HG03571 (cell line): ENCODE measurements at regions not wholly inside any gene's neighbourhood (a gene's known extent, or its start where the extent isn't known, plus 50 kb on each side); places are given as distances from the start of the nearest gene placed in this dataset.
"Not testable (repeated sequence)": the region's sequence is repeated elsewhere in the genome, so short reads cannot be mapped to it uniquely, and the experiment has no call there.

Source experiments
- ATAC-seq: cut with Tn5 transposase; IDR thresholded peaks from one replicate; pipeline ENCODE4 v1.9.1; 2021; ENCODE audit not compliant: unreplicated experiment

DNA sequence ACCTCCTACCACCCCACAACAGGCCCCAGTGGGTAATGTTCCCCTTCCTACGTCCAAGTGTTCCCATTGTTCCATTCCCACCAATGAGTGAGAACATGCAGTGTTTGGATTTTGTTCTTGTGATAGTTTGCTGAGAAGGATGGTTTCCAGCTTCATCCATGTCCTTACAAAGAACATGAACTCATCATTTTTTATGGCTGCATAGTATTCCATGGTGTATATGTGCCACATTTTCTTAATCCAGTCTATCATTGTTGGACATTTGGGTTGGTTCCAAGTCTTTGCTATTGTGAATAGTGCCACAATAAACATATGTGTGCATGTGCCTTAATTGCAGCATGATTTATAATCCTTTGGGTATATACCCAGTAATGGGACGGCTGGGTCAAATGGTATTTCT, 81.6 kb downstream of the P2RY10 start:
- not testable (repeated sequence) for ATAC-seq

DNA sequence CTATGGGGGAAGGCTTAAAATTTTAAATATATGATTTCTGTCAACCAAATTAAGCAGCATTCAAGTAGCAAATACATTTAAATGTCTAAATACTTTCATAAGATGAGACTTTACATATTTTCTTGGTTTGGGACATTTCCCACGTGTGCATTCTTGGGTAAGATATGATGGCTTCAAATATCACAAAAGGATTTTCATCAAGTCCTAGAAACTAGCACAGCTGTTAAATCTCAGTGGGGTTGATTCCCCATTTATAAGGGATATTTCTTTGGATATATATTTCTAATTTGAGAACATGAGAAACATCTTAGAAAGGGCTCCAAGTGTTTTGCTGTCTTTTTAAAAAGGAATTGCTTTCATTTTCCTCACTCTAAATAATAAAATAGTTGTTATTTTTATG, 90.2 kb downstream of the P2RY10 start:
- no peak for ATAC-seq

DNA sequence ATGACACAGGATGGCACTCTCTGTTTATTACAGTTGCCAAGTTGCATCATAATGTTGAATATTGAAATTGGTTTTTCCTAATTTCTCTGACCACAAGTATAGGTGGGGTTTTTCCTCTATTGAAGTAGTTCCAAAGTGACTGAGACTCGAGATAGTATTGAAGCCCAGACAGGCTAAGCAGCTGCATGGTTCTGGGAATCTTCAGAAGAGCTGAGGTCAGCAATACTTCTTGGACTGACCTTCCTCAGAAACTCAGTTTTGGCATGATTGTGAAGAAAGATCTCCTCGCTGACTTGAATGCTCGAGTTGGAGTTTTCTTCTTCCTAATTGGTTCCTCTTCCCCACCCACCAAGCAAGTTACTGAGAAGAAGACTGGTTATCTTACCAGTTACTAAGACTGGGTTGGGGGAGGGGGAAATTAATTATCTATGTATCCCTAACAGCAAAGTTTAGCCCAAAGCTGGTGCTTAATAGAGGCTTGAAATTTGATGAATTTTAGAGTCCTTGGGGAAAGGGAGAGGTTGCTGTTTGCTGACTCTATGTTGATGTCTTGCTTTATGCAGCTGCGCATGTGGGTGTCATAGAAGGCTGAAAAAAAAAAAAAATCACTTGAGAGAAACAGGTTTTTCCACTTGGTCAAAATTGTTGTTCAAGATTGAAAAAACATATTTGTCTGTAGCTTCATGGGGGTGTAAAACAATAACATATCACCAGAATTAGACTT, 91.1 kb downstream of the P2RY10 start:
- ATAC-seq = no peak

DNA sequence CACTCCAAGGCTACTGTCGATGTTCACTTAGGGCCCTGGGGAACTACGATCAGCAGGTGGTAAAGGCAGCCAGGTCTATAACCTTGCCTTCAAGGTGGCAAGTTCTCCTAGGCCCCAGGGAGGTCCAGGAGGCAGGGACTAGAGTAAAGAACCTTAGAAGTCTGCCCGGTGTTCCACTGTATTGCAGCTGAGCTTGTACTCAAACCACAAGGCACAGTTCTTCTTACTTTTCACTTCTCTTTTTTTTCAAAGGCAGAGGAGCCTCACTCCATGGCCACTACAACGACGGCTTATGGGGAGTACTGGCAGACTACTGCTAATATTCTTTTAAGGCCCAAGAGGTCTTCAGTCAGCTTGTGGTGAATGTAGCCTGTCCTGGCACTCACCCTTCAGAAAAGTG, 78.8 kb upstream of the GPR174 start:
- ATAC-seq = peak; percentile 84

DNA sequence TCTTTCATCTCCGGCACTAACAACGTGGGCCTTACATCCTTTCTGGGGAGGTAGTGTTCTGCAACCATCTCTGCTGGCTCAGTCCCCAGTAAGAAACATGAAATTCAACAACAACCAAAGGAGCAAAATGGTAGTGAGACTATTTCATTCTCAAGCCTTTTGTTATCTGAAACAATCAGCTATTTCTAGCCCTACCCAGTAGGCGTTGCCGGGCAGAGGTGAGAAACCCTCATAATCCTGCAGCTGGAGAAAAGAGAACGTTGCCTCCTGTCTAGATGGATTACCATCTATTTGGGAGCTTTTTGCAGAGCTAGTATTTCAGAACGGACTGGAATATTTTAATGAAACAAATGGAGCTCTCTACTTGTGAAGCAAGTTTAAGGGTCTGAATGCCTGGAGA, 66.4 kb upstream of the GPR174 start:
- ATAC-seq = no peak

DNA sequence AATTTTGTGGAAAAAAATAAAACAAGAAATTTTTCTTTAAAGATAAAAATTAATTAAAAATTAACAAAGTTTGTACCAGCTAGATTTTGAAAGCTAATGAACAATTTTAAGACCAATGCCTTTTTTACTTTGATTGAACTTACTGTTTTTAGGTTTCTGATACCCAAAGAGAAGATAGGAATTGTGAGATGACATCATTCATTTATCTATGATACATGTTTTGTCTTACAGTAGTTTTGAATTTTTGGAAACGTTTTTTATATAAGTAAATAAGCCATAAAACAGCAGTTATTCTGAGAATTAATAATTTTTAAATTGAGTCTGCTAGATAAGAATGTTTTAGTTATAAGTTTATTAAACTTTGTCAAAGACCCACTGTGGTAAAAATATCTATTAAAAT, 65.0 kb upstream of the GPR174 start:
- ATAC-seq = no peak

DNA sequence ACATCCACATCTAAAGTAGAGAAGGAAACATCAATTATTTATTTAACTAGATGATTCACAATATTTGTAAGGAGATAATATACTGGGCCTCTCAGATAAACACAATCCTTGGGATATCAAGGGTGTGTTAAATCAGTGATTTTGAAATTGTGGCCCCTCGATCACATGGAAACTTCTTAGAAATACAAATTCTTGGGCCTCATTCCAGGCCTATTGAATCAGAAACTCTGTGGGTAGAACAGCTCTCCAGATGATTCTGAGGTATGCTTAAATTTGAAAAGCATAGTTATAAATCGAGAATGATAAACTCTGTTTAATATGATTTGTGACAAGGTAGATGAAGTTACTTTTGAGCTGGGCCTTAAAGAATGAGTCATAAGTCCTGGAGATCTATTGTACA, 64.3 kb upstream of the GPR174 start:
- ATAC-seq = no peak

DNA sequence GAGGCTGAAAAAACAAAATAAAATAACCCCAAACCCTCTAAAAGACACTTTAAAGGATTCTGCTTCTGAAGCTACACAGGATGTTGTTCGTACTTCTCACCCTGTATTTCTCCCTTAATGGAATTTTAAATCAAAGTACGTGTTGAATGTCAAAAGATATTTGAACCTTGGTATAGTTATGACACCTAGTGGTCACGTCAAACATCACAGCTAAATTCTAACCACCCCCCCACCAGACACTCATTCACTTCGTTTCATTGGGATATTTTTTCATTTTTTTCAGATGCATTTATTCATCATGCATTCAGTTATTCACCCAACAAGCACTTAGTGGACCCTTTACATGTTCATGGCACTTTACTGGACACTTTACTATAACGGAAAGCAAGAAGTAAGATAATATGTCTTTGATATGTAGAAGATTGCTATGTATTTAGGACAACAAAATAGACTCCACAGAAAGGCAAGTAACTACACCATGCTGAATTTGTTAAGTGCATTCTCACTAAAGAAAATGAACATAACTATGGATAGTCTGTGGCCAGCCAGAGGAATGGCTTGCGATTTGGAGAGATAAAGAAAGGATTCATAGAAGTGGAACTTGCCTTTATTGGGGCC, 62.5 kb upstream of the GPR174 start:
- no peak for ATAC-seq

DNA sequence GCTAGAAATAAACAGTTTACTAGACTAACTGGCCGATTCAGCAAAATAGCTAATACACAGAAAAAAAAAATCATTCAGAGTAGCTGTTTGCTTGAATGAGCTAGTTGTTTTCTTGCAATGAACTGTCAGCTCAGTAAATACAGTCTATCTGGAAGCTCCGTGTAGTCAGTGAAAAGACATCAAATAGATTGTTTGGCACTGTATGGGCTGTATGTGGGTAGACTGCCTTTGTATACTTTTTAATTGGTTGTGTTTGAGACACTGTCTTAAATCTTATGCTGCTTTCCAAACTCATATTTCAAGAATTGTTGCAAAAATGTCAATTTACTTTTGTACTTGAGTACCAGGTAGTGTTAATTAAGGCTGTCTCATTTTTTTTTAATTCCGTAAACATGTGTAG, 61.6 kb upstream of the GPR174 start:
- no peak for ATAC-seq

DNA sequence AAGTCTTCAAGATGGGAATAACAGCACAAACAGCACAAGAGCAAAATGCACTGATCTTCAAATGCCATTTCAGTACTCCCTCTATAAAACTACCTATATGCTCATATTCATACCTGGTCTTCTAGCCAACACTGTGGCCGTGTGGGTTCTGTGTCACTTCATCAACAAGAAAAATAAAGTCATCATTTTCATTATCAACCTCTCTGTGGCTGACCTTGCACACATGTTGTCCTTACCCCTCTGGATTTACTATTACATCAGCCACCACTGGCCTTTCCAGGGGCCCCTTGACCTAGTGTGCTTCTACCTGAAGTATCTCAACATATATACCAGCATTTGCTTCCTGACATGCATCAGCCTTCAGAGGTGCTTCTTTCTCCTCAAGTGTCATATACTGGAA, 59.6 kb upstream of the GPR174 start:
- ATAC-seq = no peak

DNA sequence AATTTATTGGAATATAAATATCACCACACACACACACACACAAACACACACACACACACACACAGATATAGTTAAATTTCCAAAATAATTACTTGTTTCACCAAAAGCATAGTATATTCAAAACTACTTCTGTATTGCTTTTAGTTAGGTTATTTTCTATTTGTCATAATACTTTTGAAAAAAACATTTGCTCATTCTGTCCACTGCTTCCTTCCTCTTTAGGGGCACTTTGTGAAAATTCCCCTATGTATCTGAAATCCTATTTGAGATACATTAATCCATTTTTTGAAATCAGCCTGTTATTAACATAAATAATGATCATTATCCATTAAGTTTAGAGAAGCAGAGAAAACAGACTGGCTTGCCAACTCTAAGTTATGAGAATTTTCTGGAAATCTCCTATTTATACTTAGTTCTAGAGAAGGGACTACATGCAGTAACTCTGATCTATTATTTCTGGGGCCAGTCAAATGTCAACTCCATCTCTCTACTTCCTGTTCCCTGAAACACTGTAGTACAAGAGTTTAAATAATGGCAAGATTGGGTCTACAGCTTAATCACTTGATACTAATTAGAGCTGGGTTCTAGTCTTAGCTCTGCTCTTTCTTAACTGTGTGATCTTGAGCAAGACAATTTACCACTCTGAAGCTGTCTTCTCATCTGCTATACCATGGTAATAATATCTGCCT, 54.4 kb upstream of the GPR174 start:
- no peak for ATAC-seq

DNA sequence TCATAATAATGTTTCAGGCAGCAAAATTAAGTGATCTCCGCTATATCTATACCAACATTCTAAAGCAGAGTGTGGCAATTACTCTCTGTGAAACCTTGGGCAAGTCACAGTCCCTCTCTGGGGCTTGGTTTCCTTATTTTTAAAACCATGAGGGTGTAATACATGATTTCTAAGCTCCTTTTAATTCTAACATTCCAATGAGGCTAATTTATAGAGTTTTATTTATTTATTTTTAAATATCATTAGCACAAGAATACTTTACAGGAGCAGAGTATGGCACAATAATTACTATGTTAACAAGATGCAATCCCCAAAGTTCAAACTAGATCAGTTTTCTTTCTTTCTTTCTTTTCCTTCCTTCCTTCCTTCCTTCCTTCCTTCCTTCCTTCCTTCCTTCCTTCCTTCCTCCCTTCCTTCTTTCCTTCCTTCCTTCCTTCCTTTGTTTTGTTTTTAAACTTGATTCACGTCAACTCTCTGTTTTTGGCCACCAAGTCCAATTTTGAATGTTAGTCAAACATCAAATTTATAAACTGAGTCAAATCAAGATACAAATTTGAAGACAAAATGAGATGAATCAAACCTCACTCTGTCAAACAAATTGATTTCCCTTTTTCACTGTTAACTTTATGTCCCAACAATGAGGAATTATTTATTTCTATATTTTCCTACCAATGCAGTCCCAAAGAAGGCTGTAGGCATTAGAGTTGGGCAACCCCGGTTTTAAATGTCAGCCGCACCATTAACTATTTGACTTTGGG, 50.2 kb upstream of the GPR174 start:
- ATAC-seq = no peak
